ENCODE measurements at regions not wholly inside any gene's neighbourhood (a gene's known extent, or its start where the extent isn't known, plus 50 kb on each side); places are given as distances from the start of the nearest gene placed in this dataset.

DNA sequence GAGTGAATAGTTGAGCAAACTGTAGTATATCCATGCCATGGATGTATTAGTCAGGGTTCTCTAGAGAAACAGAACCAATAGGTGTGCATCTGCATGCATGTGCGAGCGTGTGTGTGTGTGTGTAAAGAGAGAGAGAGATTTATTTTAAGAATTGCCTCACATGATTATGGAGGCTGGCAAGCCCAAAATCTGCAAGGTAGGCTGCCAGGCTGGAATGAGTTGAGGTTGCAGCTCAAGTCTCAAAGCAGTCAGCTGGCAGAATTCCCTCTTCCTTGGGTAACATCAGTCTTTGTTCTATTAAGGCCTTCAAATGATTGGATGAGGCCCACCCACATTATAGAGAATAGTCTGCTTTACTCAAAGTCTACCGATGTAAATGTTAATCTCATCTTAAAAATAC, 187.8 kb downstream of the ANAPC1 start:
- TF ChIP-seq EZH2 (IDR thresholded peaks at IDR 0.05; ENCODE audit: low read length, unreplicated experiment) (no peak), EZH2phosphoT487 (IDR thresholded peaks at IDR 0.05; ENCODE audit: borderline replicate concordance, low read length) (no peak)
- TF ChIP-seq, protein P1, sequence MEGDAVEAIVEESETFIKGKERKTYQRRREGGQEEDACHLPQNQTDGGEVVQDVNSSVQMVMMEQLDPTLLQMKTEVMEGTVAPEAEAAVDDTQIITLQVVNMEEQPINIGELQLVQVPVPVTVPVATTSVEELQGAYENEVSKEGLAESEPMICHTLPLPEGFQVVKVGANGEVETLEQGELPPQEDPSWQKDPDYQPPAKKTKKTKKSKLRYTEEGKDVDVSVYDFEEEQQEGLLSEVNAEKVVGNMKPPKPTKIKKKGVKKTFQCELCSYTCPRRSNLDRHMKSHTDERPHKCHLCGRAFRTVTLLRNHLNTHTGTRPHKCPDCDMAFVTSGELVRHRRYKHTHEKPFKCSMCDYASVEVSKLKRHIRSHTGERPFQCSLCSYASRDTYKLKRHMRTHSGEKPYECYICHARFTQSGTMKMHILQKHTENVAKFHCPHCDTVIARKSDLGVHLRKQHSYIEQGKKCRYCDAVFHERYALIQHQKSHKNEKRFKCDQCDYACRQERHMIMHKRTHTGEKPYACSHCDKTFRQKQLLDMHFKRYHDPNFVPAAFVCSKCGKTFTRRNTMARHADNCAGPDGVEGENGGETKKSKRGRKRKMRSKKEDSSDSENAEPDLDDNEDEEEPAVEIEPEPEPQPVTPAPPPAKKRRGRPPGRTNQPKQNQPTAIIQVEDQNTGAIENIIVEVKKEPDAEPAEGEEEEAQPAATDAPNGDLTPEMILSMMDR (conservative IDR thresholded peaks at IDR 0.05; ENCODE audit: low read depth, low read length), result no peak

Measured in PC-3 (cell line).